ENCODE measurements at regions not wholly inside any gene's neighbourhood (a gene's known extent, or its start where the extent isn't known, plus 50 kb on each side); places are given as distances from the start of the nearest gene placed in this dataset.

DNA sequence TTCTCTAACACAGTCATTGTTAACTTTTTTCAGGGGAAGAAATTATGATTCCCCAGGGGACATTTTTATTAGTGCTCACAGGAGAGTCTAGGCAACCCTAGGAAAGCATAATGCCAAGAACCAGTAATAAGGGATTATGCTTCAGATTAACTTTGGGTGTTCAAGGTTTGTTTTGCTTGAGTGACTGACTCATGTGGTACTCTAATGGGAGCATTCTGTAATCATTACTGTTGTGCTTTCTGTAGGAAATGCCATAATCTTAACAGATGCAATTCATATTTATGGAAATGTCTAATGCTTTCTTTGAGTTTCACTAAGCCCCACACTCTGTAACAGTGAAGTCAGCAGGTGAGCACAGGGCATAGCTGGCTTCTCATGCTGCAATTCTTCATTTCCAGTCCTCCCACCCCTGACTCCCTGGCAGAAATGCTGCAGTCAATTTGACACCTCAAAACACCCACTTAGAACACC, 263.4 kb upstream of the MAN1A1 start:
- H3K4me3 ChIP-seq (ENCODE audit: low read depth, low read length) = no peak overlapping the region
- FAIRE-seq = no peak
- H3K36me3 ChIP-seq (ENCODE audit: control insufficient read depth, insufficient read depth, low read length) = no peaks in the 10 kb centered on the region
- peak; percentile 27 for DNase-seq (ENCODE audit: low read depth)
- TF ChIP-seq, protein P1, sequence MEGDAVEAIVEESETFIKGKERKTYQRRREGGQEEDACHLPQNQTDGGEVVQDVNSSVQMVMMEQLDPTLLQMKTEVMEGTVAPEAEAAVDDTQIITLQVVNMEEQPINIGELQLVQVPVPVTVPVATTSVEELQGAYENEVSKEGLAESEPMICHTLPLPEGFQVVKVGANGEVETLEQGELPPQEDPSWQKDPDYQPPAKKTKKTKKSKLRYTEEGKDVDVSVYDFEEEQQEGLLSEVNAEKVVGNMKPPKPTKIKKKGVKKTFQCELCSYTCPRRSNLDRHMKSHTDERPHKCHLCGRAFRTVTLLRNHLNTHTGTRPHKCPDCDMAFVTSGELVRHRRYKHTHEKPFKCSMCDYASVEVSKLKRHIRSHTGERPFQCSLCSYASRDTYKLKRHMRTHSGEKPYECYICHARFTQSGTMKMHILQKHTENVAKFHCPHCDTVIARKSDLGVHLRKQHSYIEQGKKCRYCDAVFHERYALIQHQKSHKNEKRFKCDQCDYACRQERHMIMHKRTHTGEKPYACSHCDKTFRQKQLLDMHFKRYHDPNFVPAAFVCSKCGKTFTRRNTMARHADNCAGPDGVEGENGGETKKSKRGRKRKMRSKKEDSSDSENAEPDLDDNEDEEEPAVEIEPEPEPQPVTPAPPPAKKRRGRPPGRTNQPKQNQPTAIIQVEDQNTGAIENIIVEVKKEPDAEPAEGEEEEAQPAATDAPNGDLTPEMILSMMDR (IDR thresholded peaks at IDR 0.05; ENCODE audit: insufficient read depth, low read length, severe bottlenecking) = no peak
- no peaks in the 10 kb centered on the region for H3K27me3 ChIP-seq (ENCODE audit: control insufficient read depth, insufficient read depth, low read length)

DNA sequence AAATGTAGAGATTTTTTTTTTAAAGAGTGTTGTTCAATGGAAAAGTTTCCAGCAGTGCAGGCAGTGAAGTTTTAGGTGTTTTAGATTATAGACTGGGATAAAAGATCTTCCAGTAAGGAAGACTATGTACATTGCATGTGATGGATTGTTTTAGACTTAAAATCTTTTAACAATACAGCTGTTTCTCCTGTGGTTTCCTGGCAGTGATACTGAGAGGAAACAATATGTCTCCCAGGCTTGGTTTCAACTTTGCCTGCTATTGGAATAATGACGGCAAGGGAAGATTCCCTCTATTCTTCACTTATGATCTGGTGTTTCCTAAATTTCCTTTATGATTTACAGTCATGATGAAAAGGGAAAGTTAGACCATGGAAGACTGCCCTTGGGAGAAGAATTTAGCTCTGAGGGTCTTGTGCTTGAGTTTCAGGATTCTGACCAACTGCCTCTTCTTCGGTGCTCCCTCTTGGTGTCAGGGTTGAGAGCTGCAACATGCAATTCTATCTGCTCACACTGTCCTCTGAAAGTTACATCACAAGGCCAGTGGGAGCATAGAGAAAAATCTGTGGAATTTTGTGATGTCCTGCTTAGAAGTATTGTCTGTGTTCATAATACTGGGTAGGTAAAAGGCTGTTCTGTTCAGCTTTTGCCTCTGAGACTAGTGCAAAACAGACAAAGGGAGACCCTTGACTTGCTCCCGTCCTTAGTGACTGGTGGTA, 262.8 kb upstream of the MAN1A1 start:
- DNase-seq (ENCODE audit: low read depth) (no peak), FAIRE-seq (no peak)
- TF ChIP-seq, protein P1 (IDR thresholded peaks at IDR 0.05; ENCODE audit: insufficient read depth, low read length, severe bottlenecking) = no peak
- H3K4me3 ChIP-seq (ENCODE audit: low read depth, low read length) = no peak overlapping the region
- H3K27me3 ChIP-seq (ENCODE audit: control insufficient read depth, insufficient read depth, low read length) = no peaks in the 10 kb centered on the region
- no peaks in the 10 kb centered on the region for H3K36me3 ChIP-seq (ENCODE audit: control insufficient read depth, insufficient read depth, low read length)

DNA sequence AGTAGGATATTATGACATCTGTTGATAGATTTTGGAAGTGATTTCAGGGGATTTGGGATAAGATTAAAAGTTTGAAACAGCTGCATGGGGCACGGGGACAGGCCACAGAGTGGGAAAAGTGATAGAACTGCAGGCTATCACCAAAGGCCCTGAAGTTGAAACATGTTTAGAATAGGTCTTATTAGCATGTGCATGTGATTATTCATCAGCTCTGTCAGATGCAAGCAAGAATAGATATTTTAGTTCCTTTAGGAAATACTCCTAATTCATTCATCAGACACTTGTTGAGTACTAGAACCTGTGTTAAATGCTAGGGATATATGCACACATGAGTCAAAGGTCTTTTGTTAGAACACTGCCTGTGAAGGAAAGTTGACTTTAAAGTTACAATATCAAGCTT, 261.2 kb upstream of the MAN1A1 start:
- no peak for FAIRE-seq
- TF ChIP-seq, protein P1 (IDR thresholded peaks at IDR 0.05; ENCODE audit: insufficient read depth, low read length, severe bottlenecking) = no peak

DNA sequence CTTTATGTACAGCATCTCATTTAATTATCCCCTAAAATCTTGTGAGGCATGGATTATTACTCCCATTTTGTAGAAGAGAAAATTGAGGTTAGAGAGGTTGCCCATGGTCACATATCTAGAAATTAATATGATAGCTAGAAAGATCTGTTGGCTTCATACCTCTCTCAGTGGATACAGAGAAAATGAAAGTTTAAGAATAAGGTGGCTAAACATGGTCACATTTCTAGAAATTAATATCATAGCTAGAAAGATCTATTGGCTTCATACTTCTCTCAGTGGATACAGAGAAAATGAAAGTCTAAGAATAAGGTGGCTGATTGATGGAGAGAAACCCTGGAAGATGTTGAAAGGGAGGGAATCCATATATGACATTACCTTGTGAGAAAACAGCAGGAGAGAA, 260.7 kb upstream of the MAN1A1 start:
- H3K27me3 ChIP-seq (ENCODE audit: control insufficient read depth, insufficient read depth, low read length) = no peaks in the 10 kb centered on the region
- TF ChIP-seq, protein P1 (IDR thresholded peaks at IDR 0.05; ENCODE audit: insufficient read depth, low read length, severe bottlenecking) = no peak
- DNase-seq (ENCODE audit: low read depth) = no peak
- no peaks in the 10 kb centered on the region for H3K36me3 ChIP-seq (ENCODE audit: control insufficient read depth, insufficient read depth, low read length)
- no peak for FAIRE-seq
- H3K4me3 ChIP-seq (ENCODE audit: low read depth, low read length) = no peak overlapping the region

More for the DNA sequence above, 261.2 kb upstream of the MAN1A1 start:
- Histone ChIP-seq H3K4me3 (ENCODE audit: low read depth, low read length) (no peak overlapping the region), H3K36me3 (ENCODE audit: control insufficient read depth, insufficient read depth, low read length) (no peaks in the 10 kb centered on the region), H3K27me3 (ENCODE audit: control insufficient read depth, insufficient read depth, low read length) (no peaks in the 10 kb centered on the region)
- DNase-seq (ENCODE audit: low read depth) = peak; percentile 24

DNA sequence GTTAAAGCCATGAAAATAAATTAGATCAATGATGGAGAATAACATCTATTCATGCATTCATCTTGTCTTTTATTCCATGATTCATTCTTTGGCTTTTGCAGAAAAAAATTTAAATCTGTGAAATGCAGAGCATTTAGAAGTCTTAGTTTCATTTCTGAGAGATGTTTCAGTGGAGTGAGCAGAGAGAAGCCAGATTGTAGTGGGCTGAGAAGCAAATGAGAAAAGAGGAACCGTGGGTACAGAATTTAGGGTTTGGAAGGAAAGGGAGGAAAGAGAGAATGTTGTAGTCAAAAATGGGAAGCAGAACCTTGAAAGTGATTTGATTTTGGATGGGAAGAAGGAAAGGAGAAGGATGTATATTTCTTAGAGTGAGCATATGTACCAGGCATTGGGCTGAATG, 260.3 kb upstream of the MAN1A1 start:
- DNase-seq (ENCODE audit: low read depth) = no peak
- FAIRE-seq = no peak
- Histone ChIP-seq H3K36me3 (ENCODE audit: control insufficient read depth, insufficient read depth, low read length) (no peaks in the 10 kb centered on the region), H3K4me3 (ENCODE audit: low read depth, low read length) (no peak overlapping the region), H3K27me3 (ENCODE audit: control insufficient read depth, insufficient read depth, low read length) (no peaks in the 10 kb centered on the region)
- TF ChIP-seq, protein P1 (IDR thresholded peaks at IDR 0.05; ENCODE audit: insufficient read depth, low read length, severe bottlenecking) = no peak

DNA sequence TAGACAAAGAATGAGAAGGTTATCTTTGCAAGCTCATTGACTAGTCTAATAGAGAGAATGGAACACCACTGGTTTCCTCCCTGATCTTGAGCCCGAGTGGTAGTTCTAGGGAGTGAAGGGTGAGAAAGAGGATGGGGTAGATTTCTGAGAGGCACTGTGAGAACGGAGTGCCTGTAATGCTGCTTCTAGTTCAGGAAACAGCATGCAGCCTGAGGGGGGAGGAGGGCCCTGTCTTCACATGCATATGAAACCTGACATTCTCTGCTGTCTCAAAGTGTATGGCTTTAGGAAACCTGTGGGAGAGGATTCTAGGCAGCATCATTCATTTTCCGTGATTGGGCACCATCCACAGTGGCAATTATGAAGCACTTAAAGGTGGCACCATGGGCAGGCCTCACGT, 259.4 kb upstream of the MAN1A1 start:
- FAIRE-seq = peak; percentile 73
- Histone ChIP-seq H3K27me3 (ENCODE audit: control insufficient read depth, insufficient read depth, low read length) (no peaks in the 10 kb centered on the region), H3K36me3 (ENCODE audit: control insufficient read depth, insufficient read depth, low read length) (no peaks in the 10 kb centered on the region), H3K4me3 (ENCODE audit: low read depth, low read length) (no peak overlapping the region)
- TF ChIP-seq, protein P1 (IDR thresholded peaks at IDR 0.05; ENCODE audit: insufficient read depth, low read length, severe bottlenecking) = no peak
- no peak for DNase-seq (ENCODE audit: low read depth)

Measured in bronchial epithelial cell (primary cell).